ENCODE measurements at regions not wholly inside any gene's neighbourhood (a gene's known extent, or its start where the extent isn't known, plus 50 kb on each side); places are given as distances from the start of the nearest gene placed in this dataset.

DNA sequence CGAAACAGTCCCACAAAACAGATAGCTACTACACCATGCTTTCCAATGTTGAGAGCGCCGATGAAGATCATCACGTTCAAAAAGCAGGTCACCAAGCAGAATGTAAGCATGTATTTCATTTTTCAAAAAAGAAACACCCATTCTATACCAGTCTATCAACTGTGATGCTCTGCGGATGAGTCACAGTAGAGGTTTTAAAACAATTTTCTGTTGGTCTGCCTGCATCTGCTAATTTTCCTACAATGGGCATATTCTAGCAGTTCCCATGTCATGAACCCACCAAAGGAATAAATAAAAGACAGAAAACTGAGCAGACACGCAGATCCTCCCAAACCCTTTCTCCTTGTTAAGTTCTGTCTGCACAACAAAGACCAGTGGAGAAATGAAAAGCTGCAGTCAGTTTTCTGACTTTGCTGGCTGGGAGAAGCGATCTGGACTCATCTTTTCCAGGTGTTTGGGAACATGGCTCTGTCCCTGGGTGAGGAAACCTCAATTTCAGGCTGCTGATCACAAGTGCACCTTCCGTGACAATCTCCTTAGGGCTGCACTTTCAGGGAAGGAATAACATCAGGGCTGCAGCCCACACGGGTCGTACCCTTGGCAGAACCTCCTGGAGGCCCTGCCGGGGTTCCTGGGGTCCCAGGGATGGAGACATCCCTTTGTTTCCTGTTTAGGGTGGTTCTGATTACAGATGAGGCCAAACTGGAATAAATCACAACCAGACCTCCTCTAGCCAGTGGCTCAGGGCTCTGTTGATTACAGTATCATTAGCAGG, 200.1 kb downstream of the BMP7 start:
- TF ChIP-seq, protein P1, sequence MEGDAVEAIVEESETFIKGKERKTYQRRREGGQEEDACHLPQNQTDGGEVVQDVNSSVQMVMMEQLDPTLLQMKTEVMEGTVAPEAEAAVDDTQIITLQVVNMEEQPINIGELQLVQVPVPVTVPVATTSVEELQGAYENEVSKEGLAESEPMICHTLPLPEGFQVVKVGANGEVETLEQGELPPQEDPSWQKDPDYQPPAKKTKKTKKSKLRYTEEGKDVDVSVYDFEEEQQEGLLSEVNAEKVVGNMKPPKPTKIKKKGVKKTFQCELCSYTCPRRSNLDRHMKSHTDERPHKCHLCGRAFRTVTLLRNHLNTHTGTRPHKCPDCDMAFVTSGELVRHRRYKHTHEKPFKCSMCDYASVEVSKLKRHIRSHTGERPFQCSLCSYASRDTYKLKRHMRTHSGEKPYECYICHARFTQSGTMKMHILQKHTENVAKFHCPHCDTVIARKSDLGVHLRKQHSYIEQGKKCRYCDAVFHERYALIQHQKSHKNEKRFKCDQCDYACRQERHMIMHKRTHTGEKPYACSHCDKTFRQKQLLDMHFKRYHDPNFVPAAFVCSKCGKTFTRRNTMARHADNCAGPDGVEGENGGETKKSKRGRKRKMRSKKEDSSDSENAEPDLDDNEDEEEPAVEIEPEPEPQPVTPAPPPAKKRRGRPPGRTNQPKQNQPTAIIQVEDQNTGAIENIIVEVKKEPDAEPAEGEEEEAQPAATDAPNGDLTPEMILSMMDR (IDR thresholded peaks at IDR 0.05): no peak
- TF ChIP-seq POLR2A (IDR thresholded peaks at IDR 0.05) (no peak), EP300 (IDR thresholded peaks at IDR 0.05) (no peak)
